ENCODE measurements at regions not wholly inside any gene's neighbourhood (a gene's known extent, or its start where the extent isn't known, plus 50 kb on each side); places are given as distances from the start of the nearest gene placed in this dataset.

DNA sequence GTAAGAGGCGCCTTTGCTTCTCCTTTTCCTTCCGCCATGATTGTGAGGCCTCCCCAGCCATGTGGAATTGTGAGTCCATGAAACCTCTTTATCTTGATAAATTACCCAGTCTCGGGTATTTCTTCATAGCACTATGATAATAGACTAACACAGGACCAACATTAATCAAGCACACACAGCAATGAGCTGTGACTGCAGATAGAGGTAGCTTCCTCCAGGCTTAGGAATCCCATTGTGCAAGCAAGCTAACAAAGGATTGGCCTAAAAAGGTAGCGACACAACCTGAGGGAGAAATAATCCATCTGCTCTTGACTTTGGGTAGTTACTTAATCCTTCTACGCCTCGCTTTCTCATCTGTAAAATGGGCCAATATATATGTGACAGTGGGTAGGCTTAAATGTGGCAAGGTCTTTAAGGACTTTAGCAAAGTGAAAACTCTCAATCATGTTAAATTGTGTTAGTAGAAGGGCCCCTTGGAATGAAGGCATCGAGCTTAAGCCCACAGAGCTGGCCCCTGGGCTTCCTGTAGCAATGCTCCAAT is 393.6 kb downstream of the SOX9 start:
- no peak overlapping the region for H3K27ac ChIP-seq (ENCODE audit: insufficient read depth, low read depth, low read length)
- no peak overlapping the region for H2AFZ ChIP-seq (ENCODE audit: low read depth, low read length)
- no peak for TF ChIP-seq JUN (IDR thresholded peaks at IDR 0.05; ENCODE audit: borderline replicate concordance, insufficient read depth, insufficient read length, low read depth)
- TF ChIP-seq, protein P1, sequence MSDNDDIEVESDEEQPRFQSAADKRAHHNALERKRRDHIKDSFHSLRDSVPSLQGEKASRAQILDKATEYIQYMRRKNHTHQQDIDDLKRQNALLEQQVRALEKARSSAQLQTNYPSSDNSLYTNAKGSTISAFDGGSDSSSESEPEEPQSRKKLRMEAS (IDR thresholded peaks at IDR 0.05; ENCODE audit: insufficient read depth, insufficient read length), result no peak
- TF ChIP-seq FOS (IDR thresholded peaks at IDR 0.05; ENCODE audit: borderline replicate concordance, insufficient read depth, low read length), result no peak
- no peak for TF ChIP-seq GATA2 (IDR thresholded peaks at IDR 0.05; ENCODE audit: insufficient read depth, insufficient read length, low read depth, low read length)
- TF ChIP-seq MYC (IDR thresholded peaks at IDR 0.05; ENCODE audit: low read depth, low read length), result no peak
- TF ChIP-seq, protein P2, sequence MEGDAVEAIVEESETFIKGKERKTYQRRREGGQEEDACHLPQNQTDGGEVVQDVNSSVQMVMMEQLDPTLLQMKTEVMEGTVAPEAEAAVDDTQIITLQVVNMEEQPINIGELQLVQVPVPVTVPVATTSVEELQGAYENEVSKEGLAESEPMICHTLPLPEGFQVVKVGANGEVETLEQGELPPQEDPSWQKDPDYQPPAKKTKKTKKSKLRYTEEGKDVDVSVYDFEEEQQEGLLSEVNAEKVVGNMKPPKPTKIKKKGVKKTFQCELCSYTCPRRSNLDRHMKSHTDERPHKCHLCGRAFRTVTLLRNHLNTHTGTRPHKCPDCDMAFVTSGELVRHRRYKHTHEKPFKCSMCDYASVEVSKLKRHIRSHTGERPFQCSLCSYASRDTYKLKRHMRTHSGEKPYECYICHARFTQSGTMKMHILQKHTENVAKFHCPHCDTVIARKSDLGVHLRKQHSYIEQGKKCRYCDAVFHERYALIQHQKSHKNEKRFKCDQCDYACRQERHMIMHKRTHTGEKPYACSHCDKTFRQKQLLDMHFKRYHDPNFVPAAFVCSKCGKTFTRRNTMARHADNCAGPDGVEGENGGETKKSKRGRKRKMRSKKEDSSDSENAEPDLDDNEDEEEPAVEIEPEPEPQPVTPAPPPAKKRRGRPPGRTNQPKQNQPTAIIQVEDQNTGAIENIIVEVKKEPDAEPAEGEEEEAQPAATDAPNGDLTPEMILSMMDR (IDR thresholded peaks at IDR 0.05; ENCODE audit: extremely low read depth in 1 of 2, insufficient read depth in 1 of 2, low read depth in 1 of 2, low read length in 2 of 2), result no peak
- TF ChIP-seq POLR2AphosphoS5 (IDR thresholded peaks at IDR 0.05; ENCODE audit: insufficient read depth, low read depth, low read length), result no peak
- no peak for TF ChIP-seq POLR2A (IDR thresholded peaks at IDR 0.05; ENCODE audit: low read depth, low read length)
- TF ChIP-seq EZH2 (IDR thresholded peaks at IDR 0.05; ENCODE audit: borderline replicate concordance, low read depth, low read length, severe bottlenecking), result no peak
- dilution Hi-C loops (cut with MboI; ENCODE audit: extremely low pct_ligation_motif_present, low sequenced_read_pairs) (no loop called here), intact Hi-C loops (cut with micrococcal nuclease) (no loop called here)
- no peaks in the 10 kb centered on the region for H3K79me2 ChIP-seq (ENCODE audit: control insufficient read depth, insufficient read depth, low read length)
- no peak overlapping the region for H3K4me2 ChIP-seq (ENCODE audit: insufficient read depth, low read length)
- H3K9me1 ChIP-seq (replicated peaks; ENCODE audit: control insufficient read depth, extremely low read depth, insufficient read depth, low read length), result no peaks in the 10 kb centered on the region
- ChIA-PET POLR2A (no interaction called here), CTCF (no interaction called here)
- H3K4me3 ChIP-seq (replicated peaks in 1 of 3; ENCODE audit: insufficient read depth in 1 of 3, low read depth in 1 of 3, low read length in 3 of 3), result no peak overlapping the region
- BruUV-seq (replicated peaks), result no TSS peak
- no peaks in the 10 kb centered on the region for H4K20me1 ChIP-seq (replicated peaks; ENCODE audit: control insufficient read depth, extremely low read depth, insufficient read depth, low read length)
- H3K27me3 ChIP-seq (ENCODE audit: control insufficient read depth in 2 of 2, insufficient read depth in 2 of 2, low read length in 2 of 2), result no peaks in the 10 kb centered on the region
- H3K9ac ChIP-seq (replicated peaks; ENCODE audit: extremely low read depth, insufficient read depth, low read length), result no peak overlapping the region
- DNase-seq (ENCODE audit: low read depth, low spot score), result no peak
- H3K9me3 ChIP-seq (replicated peaks; ENCODE audit: control insufficient read depth, insufficient read depth, low read length), result no peaks in the 10 kb centered on the region
- no peak for FAIRE-seq
- no peaks in the 10 kb centered on the region for H3K36me3 ChIP-seq (ENCODE audit: control insufficient read depth in 2 of 2, extremely low read depth in 1 of 2, insufficient read depth in 2 of 2, low read length in 2 of 2)
- H3K4me1 ChIP-seq (ENCODE audit: control insufficient read depth, extremely low read depth, insufficient read depth, low read length), result no peaks in the 10 kb centered on the region
